ENCODE measurements at regions not wholly inside any gene's neighbourhood (a gene's known extent, or its start where the extent isn't known, plus 50 kb on each side); places are given as distances from the start of the nearest gene placed in this dataset.

GRCh38 chr2:145070703-145071102 is 550.8 kb upstream of the ZEB2 start:
- TF ChIP-seq CTCF (IDR thresholded peaks at IDR 0.05) (no peak), POLR2A (IDR thresholded peaks at IDR 0.05) (no peak)
